SK-N-MC (cell line): ENCODE measurements at regions not wholly inside any gene's neighbourhood (a gene's known extent, or its start where the extent isn't known, plus 50 kb on each side); places are given as distances from the start of the nearest gene placed in this dataset.

Source experiments
- EZH2 ChIP-seq: fragments of 200-600 bp; sonication (generic); IDR thresholded peaks from one replicate; pipeline ENCODE4 v1.6.1; 2017; ENCODE audit warnings: antibody characterized with exemption
- POLR2AphosphoS5 ChIP-seq: IDR thresholded peaks from 2 replicates; pipeline ENCODE4 v1.6.1; 2012; ENCODE audit warnings: mild to moderate bottlenecking, low read depth, low read length, borderline replicate concordance

GRCh38 chr4:138095378-138095777 is 146.8 kb downstream of the SLC7A11 start:
- TF ChIP-seq EZH2: no peak
- no peak for TF ChIP-seq POLR2AphosphoS5
